ENCODE measurements at regions not wholly inside any gene's neighbourhood (a gene's known extent, or its start where the extent isn't known, plus 50 kb on each side); places are given as distances from the start of the nearest gene placed in this dataset.

DNA sequence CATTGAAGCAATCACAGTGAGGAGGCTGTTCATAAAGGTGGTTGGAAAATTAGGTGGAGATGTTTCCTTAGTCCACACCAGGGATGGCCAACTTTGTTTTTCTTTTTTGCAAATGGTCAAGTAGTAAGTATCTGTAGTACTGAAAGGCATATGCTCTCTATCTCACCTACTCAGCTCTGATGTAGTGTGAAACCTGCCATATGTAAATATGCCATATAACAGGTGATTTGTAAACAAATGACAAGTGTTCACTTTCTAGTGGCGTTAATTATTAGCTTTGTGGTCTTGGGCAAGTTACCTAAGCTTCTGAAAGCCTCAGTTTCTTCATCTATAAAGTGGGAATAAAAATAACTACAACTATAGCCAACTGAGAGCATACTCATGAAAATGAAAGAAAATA, 421.4 kb upstream of the LCORL start:
- TF ChIP-seq MIER3 (CRISPR knock-in tag; IDR thresholded peaks at IDR 0.05; ENCODE audit: borderline replicate concordance) (no peak), RBM22 (optimal IDR thresholded peaks at IDR 0.05; ENCODE audit: low read length) (no peak), ZNF501 (CRISPR knock-in tag; IDR thresholded peaks at IDR 0.05) (no peak), POLR2A (IDR thresholded peaks at IDR 0.05; ENCODE audit: insufficient read depth in 1 of 2, low read depth in 2 of 2, low read length in 2 of 2) (no peak), ZNF484 (CRISPR knock-in tag; IDR thresholded peaks at IDR 0.05; ENCODE audit: borderline replicate concordance, low read depth) (no peak), SRF (IDR thresholded peaks at IDR 0.05; ENCODE audit: low read depth, low read length) (no peak), CEBPG (CRISPR knock-in tag; IDR thresholded peaks at IDR 0.05) (no peak), ZZZ3 (CRISPR knock-in tag; IDR thresholded peaks at IDR 0.05; ENCODE audit: borderline replicate concordance) (no peak), POLR2AphosphoS5 (IDR thresholded peaks at IDR 0.05; ENCODE audit: low read depth, low read length) (no peak), ZNF496 (CRISPR knock-in tag; IDR thresholded peaks at IDR 0.05; ENCODE audit: insufficient replicate concordance) (no peak), ZKSCAN1 (IDR thresholded peaks at IDR 0.05; ENCODE audit: low read length) (no peak)
- TF ChIP-seq, protein P1, sequence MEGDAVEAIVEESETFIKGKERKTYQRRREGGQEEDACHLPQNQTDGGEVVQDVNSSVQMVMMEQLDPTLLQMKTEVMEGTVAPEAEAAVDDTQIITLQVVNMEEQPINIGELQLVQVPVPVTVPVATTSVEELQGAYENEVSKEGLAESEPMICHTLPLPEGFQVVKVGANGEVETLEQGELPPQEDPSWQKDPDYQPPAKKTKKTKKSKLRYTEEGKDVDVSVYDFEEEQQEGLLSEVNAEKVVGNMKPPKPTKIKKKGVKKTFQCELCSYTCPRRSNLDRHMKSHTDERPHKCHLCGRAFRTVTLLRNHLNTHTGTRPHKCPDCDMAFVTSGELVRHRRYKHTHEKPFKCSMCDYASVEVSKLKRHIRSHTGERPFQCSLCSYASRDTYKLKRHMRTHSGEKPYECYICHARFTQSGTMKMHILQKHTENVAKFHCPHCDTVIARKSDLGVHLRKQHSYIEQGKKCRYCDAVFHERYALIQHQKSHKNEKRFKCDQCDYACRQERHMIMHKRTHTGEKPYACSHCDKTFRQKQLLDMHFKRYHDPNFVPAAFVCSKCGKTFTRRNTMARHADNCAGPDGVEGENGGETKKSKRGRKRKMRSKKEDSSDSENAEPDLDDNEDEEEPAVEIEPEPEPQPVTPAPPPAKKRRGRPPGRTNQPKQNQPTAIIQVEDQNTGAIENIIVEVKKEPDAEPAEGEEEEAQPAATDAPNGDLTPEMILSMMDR (CRISPR knock-in tag; IDR thresholded peaks at IDR 0.05), result no peak

Measured in HepG2 (cell line).